ENCODE measurements at regions not wholly inside any gene's neighbourhood (a gene's known extent, or its start where the extent isn't known, plus 50 kb on each side); places are given as distances from the start of the nearest gene placed in this dataset.

DNA sequence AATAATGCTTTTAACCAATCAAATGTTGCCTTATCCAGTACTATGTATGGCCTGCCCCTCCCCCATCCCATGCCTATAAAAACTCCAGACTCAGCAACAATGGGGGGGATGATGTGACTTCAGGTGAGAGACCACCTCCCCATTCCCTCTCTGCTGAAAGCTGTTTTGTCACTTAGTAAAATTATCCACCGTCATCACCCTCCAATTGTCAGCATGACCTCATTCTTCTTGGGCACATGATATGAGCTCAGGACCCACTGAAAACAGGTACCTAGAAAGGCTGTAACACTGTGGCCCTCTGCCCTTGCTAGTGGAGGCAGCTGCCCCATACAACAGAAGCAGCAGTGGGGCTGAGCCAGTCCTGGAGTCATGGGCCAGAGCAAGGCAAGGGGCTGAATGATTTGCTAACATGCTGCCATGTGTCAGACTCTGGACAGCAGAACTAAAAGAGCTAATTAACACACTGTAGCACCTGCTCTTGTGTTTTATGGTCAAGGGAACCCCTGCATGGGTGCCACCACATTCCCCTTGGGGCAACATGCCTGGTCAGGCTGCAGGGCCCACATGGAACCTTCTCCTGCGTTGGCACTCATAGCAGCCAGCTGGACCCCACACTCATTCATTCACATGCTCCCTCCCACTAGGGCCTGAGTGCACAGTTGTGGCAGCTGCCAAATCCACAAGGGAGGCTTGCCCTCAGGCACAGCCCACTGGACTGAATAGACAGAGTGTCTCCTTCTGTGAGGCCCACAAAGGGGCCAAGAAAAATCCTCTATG is 722.2 kb upstream of the PCDH20 start:
- TF ChIP-seq CTCF (IDR thresholded peaks at IDR 0.05): no peak
- no peak for TF ChIP-seq EP300 (IDR thresholded peaks at IDR 0.05)
